Endothelial cell (in vitro differentiated cells): ENCODE measurements at regions not wholly inside any gene's neighbourhood (a gene's known extent, or its start where the extent isn't known, plus 50 kb on each side); places are given as distances from the start of the nearest gene placed in this dataset.

ENCODE experiments used
- DNase-seq: peaks from one replicate; pipeline ENCODE4 v3.0.0; 2021; ENCODE audit warnings: low spot score
- H3K27ac Mint-ChIP-seq: one replicate; pipeline ENCODE4 v1.8.0; 2021; ENCODE audit warnings: mixed read lengths, inconsistent platforms; ENCODE audit not compliant: unreplicated experiment
- H3K27me3 Mint-ChIP-seq: one replicate; pipeline ENCODE4 v1.8.0; 2021; ENCODE audit warnings: mild to moderate bottlenecking, moderate library complexity, mixed read lengths, inconsistent platforms; ENCODE audit not compliant: unreplicated experiment
- H3K36me3 Mint-ChIP-seq: one replicate; pipeline ENCODE4 v1.8.0; 2021; ENCODE audit warnings: mild to moderate bottlenecking, low read depth, mixed read lengths, inconsistent platforms; ENCODE audit not compliant: unreplicated experiment
- H3K4me1 Mint-ChIP-seq: one replicate; pipeline ENCODE4 v1.8.0; 2021; ENCODE audit warnings: mild to moderate bottlenecking, mixed read lengths, inconsistent platforms; ENCODE audit not compliant: unreplicated experiment
- H3K4me3 Mint-ChIP-seq: one replicate; pipeline ENCODE4 v1.8.0; 2021; ENCODE audit warnings: mild to moderate bottlenecking, mixed read lengths, inconsistent platforms; ENCODE audit not compliant: unreplicated experiment
- H3K9me3 Mint-ChIP-seq: one replicate; pipeline ENCODE4 v1.8.0; 2021; ENCODE audit warnings: mixed read lengths, inconsistent platforms; ENCODE audit not compliant: unreplicated experiment
- TF ChIP-seq, protein P1 (sequence below): fragments of 200-600 bp; sonication (generic); IDR thresholded peaks from one replicate; pipeline ENCODE4 v1.5.0; 2021; ENCODE audit warnings: antibody characterized with exemption; ENCODE audit not compliant: unreplicated experiment

- Mint-ChIP-seq H3K4me1 (peaks cover 4% of the 10 kb centered on the region), H3K9me3 (no peaks in the 10 kb centered on the region), H3K27ac (no peak overlapping the region), H3K27me3 (peaks cover 2% of the 10 kb centered on the region), H3K4me3 (no peak overlapping the region), H3K36me3 (no peaks in the 10 kb centered on the region)
- TF ChIP-seq, protein P1, sequence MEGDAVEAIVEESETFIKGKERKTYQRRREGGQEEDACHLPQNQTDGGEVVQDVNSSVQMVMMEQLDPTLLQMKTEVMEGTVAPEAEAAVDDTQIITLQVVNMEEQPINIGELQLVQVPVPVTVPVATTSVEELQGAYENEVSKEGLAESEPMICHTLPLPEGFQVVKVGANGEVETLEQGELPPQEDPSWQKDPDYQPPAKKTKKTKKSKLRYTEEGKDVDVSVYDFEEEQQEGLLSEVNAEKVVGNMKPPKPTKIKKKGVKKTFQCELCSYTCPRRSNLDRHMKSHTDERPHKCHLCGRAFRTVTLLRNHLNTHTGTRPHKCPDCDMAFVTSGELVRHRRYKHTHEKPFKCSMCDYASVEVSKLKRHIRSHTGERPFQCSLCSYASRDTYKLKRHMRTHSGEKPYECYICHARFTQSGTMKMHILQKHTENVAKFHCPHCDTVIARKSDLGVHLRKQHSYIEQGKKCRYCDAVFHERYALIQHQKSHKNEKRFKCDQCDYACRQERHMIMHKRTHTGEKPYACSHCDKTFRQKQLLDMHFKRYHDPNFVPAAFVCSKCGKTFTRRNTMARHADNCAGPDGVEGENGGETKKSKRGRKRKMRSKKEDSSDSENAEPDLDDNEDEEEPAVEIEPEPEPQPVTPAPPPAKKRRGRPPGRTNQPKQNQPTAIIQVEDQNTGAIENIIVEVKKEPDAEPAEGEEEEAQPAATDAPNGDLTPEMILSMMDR: no peak
- DNase-seq: no peak
These were observed 391.6 kb upstream of the PROK2 start for GRCh38 chr3:72176537-72177041.

DNA sequence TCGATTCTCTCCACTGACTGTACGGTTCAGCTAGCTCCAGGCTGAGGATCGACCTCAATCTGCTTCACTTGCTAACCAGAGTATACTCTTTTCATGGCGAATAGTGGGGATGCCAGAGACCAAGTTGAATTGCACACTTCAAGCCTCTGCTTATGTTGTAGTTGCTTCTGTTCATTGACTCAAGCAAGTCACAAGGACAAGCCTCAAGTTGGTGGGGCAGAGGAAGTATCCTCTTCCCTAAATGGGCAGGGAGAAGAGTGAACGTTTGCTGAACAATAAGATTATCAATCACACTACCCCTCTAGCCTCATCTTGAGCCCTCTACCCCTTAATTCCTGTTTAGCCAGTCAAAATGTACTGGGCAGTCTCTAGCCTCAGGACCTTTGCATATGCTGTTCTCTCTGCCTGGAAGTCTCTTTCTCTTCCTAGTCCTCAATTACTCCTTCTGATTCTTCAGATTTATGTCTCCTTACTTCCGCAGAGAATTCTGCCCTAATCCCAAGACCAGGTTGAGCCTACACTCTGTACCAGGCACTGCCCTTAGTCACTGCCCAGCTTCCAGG, 390.4 kb upstream of the PROK2 start:
- Mint-ChIP-seq H3K27me3 (peaks cover 2% of the 10 kb centered on the region), H3K4me1 (peaks cover 3% of the 10 kb centered on the region), H3K27ac (no peak overlapping the region), H3K4me3 (no peak overlapping the region), H3K9me3 (no peaks in the 10 kb centered on the region), H3K36me3 (no peaks in the 10 kb centered on the region)
- TF ChIP-seq, protein P1: no peak
- DNase-seq: no peak

GRCh38 chr3:72174890-72175289, 389.9 kb upstream of the PROK2 start:
- DNase-seq: no peak
- H3K9me3 Mint-ChIP-seq: no peaks in the 10 kb centered on the region
- no peak overlapping the region for H3K4me3 Mint-ChIP-seq
- H3K4me1 Mint-ChIP-seq: peaks cover 3% of the 10 kb centered on the region
- H3K27me3 Mint-ChIP-seq: peaks cover 2% of the 10 kb centered on the region
- H3K27ac Mint-ChIP-seq: no peak overlapping the region
- no peaks in the 10 kb centered on the region for H3K36me3 Mint-ChIP-seq
- TF ChIP-seq, protein P1: no peak

DNA sequence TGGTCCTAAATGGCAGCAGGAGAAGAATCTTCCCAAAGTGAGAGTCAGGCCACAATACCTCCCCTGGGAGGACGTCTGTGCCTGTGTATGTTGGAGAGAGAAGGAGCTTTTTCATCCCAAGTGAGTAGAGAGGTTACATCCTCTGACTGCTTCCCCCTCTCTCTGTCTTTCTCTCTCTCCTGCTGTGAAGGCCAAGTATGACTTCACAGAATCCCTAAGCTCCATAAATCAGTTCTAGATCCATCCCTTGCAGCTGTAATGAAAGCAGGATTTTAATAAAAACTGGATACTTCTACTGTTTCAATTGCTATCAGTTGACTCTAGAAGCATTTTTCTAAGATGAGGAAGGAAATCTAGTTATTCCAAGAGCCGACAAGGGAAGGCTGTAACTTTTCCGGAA, 389.1 kb upstream of the PROK2 start:
- H3K27ac Mint-ChIP-seq: no peak overlapping the region
- H3K4me3 Mint-ChIP-seq: no peak overlapping the region
- peaks cover 2% of the 10 kb centered on the region for H3K27me3 Mint-ChIP-seq
- no peaks in the 10 kb centered on the region for H3K36me3 Mint-ChIP-seq
- no peak for DNase-seq
- H3K4me1 Mint-ChIP-seq: no peaks in the 10 kb centered on the region
- TF ChIP-seq, protein P1: no peak
- no peaks in the 10 kb centered on the region for H3K9me3 Mint-ChIP-seq

DNA sequence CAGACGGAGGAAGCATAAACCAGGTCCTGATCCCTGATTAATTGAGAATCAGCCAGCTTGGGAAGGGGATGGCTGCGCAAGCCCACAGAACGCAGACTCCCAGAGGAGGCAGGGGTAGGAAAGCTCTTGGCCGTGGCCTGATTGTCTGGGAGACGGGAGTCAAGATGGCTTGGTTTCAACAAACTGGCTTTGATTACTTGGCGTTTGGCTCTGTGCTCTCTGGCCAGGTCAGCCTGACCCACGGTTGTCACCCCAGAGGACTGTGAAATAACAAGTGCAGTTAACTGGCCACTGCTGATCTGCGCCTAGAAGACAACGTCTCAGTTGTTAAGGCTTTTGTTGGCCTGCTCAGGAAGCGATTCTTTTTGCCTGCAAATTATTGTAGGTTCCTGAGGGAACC, 387.0 kb upstream of the PROK2 start:
- H3K4me3 Mint-ChIP-seq: no peak overlapping the region

More for the DNA sequence above, 387.0 kb upstream of the PROK2 start:
- Mint-ChIP-seq H3K4me1 (no peaks in the 10 kb centered on the region), H3K27ac (no peak overlapping the region), H3K9me3 (no peaks in the 10 kb centered on the region), H3K27me3 (peaks cover 3% of the 10 kb centered on the region), H3K36me3 (no peaks in the 10 kb centered on the region)
- TF ChIP-seq, protein P1: no peak
- DNase-seq: no peak
